Epithelial cell of prostate (primary cell): ENCODE measurements at regions not wholly inside any gene's neighbourhood (a gene's known extent, or its start where the extent isn't known, plus 50 kb on each side); places are given as distances from the start of the nearest gene placed in this dataset.
"Not testable (repeated sequence)": the region's sequence is repeated elsewhere in the genome, so short reads cannot be mapped to it uniquely, and the experiment has no call there.

Source experiments
- DNase-seq: peaks from one replicate; pipeline ENCODE4 v3.0.0-alpha.2; 2011; ENCODE audit warnings: low read depth, low spot score
- H3K27ac ChIP-seq: fragments of 450-650 bp; 2 replicates; pipeline ENCODE4 v1.5.1; 2017; ENCODE audit warnings: mild to moderate bottlenecking

- peak; percentile 71 for DNase-seq
Observed at GRCh38 chr6:166809721-166810120, 146.6 kb downstream of the RNASET2 start.

GRCh38 chr6:166806962-166807757, 149.2 kb downstream of the RNASET2 start:
- H3K27ac ChIP-seq: no peak overlapping the region
- no peak for DNase-seq

More at GRCh38 chr6:166809721-166810120, 146.6 kb downstream of the RNASET2 start:
- no peak overlapping the region for H3K27ac ChIP-seq

- DNase-seq: no peak
- H3K27ac ChIP-seq: no peak overlapping the region
Observed at GRCh38 chr6:166806217-166806838, 150.0 kb downstream of the RNASET2 start.

- no peak for DNase-seq
Observed at GRCh38 chr6:166803471-166803870, 152.9 kb downstream of the RNASET2 start.

GRCh38 chr6:166802401-166802800, 153.9 kb downstream of the RNASET2 start:
- DNase-seq: no peak
- H3K27ac ChIP-seq: no peak overlapping the region

More at GRCh38 chr6:166803471-166803870, 152.9 kb downstream of the RNASET2 start:
- no peak overlapping the region for H3K27ac ChIP-seq

- no peak for DNase-seq
- H3K27ac ChIP-seq: no peak overlapping the region
Observed at GRCh38 chr6:166800137-166800536, 156.2 kb downstream of the RNASET2 start.

- H3K27ac ChIP-seq: no peak overlapping the region
Observed at GRCh38 chr6:166798652-166799051, 157.7 kb downstream of the RNASET2 start.

GRCh38 chr6:166796610-166797009, 159.7 kb downstream of the RNASET2 start:
- no peak for DNase-seq
- H3K27ac ChIP-seq: no peak overlapping the region

More at GRCh38 chr6:166798652-166799051, 157.7 kb downstream of the RNASET2 start:
- DNase-seq: no peak

GRCh38 chr6:166795879-166796278, 160.5 kb downstream of the RNASET2 start:
- DNase-seq: no peak
- H3K27ac ChIP-seq: no peak overlapping the region

GRCh38 chr6:166790808-166791207, 163.8 kb upstream of the RPS6KA2 start:
- not testable (repeated sequence) for H3K27ac ChIP-seq, DNase-seq

- DNase-seq, H3K27ac ChIP-seq: not testable (repeated sequence)
Observed at GRCh38 chr6:166788846-166789529, 161.9 kb upstream of the RPS6KA2 start.

GRCh38 chr6:166786704-166787293, 159.7 kb upstream of the RPS6KA2 start:
- no peak for DNase-seq
- H3K27ac ChIP-seq: no peak overlapping the region

GRCh38 chr6:166785131-166785530, 158.1 kb upstream of the RPS6KA2 start:
- no peak overlapping the region for H3K27ac ChIP-seq
- no peak for DNase-seq

GRCh38 chr6:166784691-166785090, 157.6 kb upstream of the RPS6KA2 start:
- no peak for DNase-seq

GRCh38 chr6:166782520-166782919, 155.5 kb upstream of the RPS6KA2 start:
- DNase-seq: no peak
- no peak overlapping the region for H3K27ac ChIP-seq

More at GRCh38 chr6:166784691-166785090, 157.6 kb upstream of the RPS6KA2 start:
- H3K27ac ChIP-seq: no peak overlapping the region

- H3K27ac ChIP-seq: no peak overlapping the region
- no peak for DNase-seq
Observed at GRCh38 chr6:166781331-166781730, 154.3 kb upstream of the RPS6KA2 start.

GRCh38 chr6:166779963-166780683, 153.1 kb upstream of the RPS6KA2 start:
- no peak for DNase-seq
- H3K27ac ChIP-seq: no peak overlapping the region

GRCh38 chr6:166779381-166779780, 152.3 kb upstream of the RPS6KA2 start:
- DNase-seq: no peak
- no peak overlapping the region for H3K27ac ChIP-seq

- no peak overlapping the region for H3K27ac ChIP-seq
- DNase-seq: no peak
Observed at GRCh38 chr6:166778776-166779175, 151.7 kb upstream of the RPS6KA2 start.

GRCh38 chr6:166778046-166778445, 151.0 kb upstream of the RPS6KA2 start:
- DNase-seq: no peak

More at GRCh38 chr6:166778046-166778445, 151.0 kb upstream of the RPS6KA2 start:
- no peak overlapping the region for H3K27ac ChIP-seq
